ENCODE measurements at regions not wholly inside any gene's neighbourhood (a gene's known extent, or its start where the extent isn't known, plus 50 kb on each side); places are given as distances from the start of the nearest gene placed in this dataset.

- FAIRE-seq = no peak
- intact Hi-C loops (cut with micrococcal nuclease) (no loop called here), dilution Hi-C loops (cut with MboI; ENCODE audit: extremely low pct_ligation_motif_present, low sequenced_read_pairs) (no loop called here)
- no peak for DNase-seq (ENCODE audit: low read depth, low spot score)
- CTCF ChIA-PET = no interaction called here
- Histone ChIP-seq H3K4me1 (ENCODE audit: control insufficient read depth, extremely low read depth, insufficient read depth, low read length) (no peaks in the 10 kb centered on the region), H3K27ac (ENCODE audit: insufficient read depth, low read depth, low read length) (no peak overlapping the region), H3K9ac (replicated peaks; ENCODE audit: extremely low read depth, insufficient read depth, low read length) (no peak overlapping the region), H3K79me2 (ENCODE audit: control insufficient read depth, insufficient read depth, low read length) (no peaks in the 10 kb centered on the region), H3K27me3 (ENCODE audit: control insufficient read depth in 2 of 2, insufficient read depth in 2 of 2, low read length in 2 of 2) (no peaks in the 10 kb centered on the region), H3K4me2 (ENCODE audit: insufficient read depth, low read length) (no peak overlapping the region), H4K20me1 (replicated peaks; ENCODE audit: control insufficient read depth, extremely low read depth, insufficient read depth, low read length) (no peaks in the 10 kb centered on the region), H2AFZ (ENCODE audit: low read depth, low read length) (no peak overlapping the region), H3K36me3 (ENCODE audit: control insufficient read depth in 2 of 2, extremely low read depth in 1 of 2, insufficient read depth in 2 of 2, low read length in 2 of 2) (no peaks in the 10 kb centered on the region), H3K9me1 (replicated peaks; ENCODE audit: control insufficient read depth, extremely low read depth, insufficient read depth, low read length) (no peaks in the 10 kb centered on the region), H3K4me3 (replicated peaks in 1 of 3; ENCODE audit: insufficient read depth in 1 of 3, low read depth in 1 of 3, low read length in 3 of 3) (no peak overlapping the region), H3K9me3 (replicated peaks; ENCODE audit: control insufficient read depth, insufficient read depth, low read length) (no peaks in the 10 kb centered on the region)
- BruUV-seq (replicated peaks) = no TSS peak
- no peak for TF ChIP-seq POLR2AphosphoS5 (IDR thresholded peaks at IDR 0.05; ENCODE audit: insufficient read depth, low read depth, low read length)
- no peak for TF ChIP-seq GATA2 (IDR thresholded peaks at IDR 0.05; ENCODE audit: insufficient read depth, insufficient read length, low read depth, low read length)
- TF ChIP-seq POLR2A (IDR thresholded peaks at IDR 0.05; ENCODE audit: low read depth, low read length) = no peak
- TF ChIP-seq MYC (IDR thresholded peaks at IDR 0.05; ENCODE audit: low read depth, low read length) = no peak
- no peak for TF ChIP-seq CTCF (IDR thresholded peaks at IDR 0.05; ENCODE audit: extremely low read depth in 1 of 2, insufficient read depth in 1 of 2, low read depth in 1 of 2, low read length in 2 of 2)
- TF ChIP-seq JUN (IDR thresholded peaks at IDR 0.05; ENCODE audit: borderline replicate concordance, insufficient read depth, insufficient read length, low read depth) = no peak
- no peak for TF ChIP-seq EZH2 (IDR thresholded peaks at IDR 0.05; ENCODE audit: borderline replicate concordance, low read depth, low read length, severe bottlenecking)
- TF ChIP-seq MAX (IDR thresholded peaks at IDR 0.05; ENCODE audit: insufficient read depth, insufficient read length) = no peak
- TF ChIP-seq FOS (IDR thresholded peaks at IDR 0.05; ENCODE audit: borderline replicate concordance, insufficient read depth, low read length) = no peak
- POLR2A ChIA-PET = no interaction called here
Observed at GRCh38 chr10:128560993-128561392, 434.8 kb upstream of the MKI67 start.
